HG03521 (cell line): ENCODE measurements at regions not wholly inside any gene's neighbourhood (a gene's known extent, or its start where the extent isn't known, plus 50 kb on each side); places are given as distances from the start of the nearest gene placed in this dataset.
"Not testable (repeated sequence)": the region's sequence is repeated elsewhere in the genome, so short reads cannot be mapped to it uniquely, and the experiment has no call there.

Experiments
- ATAC-seq: cut with Tn5 transposase; IDR thresholded peaks from one replicate; pipeline ENCODE4 v1.9.1; 2021; ENCODE audit warnings: mild to moderate bottlenecking, moderate library complexity; ENCODE audit not compliant: unreplicated experiment

DNA sequence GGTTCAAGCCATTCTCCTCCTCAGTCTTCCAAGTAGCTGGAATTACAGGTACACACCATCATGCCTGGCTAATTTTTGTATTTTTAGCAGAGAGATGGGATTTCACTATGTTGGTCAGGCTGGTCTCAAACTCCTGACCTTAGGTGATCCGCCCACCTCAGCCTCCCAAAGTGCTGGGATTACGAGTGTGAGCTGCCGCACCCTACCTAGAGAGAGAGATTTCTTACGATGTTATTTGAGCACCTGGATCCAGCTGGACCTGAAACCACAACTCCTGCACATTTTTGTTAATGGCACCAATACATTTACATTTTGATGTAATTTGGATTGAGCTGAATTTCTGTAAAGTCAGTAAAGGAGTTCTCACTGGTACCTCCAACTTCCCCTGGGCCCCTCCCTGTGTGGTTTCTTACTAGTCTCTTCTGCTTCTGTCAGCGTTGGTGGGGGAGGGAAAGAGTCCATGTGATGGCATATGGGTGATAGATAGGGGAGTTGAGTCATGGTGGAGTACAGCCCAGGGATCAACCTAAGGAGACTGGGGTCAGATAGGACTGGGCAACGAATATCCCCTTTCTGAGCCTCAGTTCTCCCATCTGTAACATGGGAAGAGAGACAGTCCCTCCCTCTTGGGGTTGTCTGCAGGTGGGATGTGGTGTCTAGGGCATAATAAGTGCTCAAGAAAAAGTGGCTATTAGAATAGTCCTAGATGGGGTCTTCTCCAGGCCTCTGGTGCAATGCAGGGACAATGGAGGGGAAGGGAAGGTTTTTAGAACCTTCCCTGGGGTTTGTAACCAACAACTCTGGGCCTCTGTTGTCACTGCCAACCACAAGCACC is 83.3 kb upstream of the MED13L start:
- no peak for ATAC-seq

DNA sequence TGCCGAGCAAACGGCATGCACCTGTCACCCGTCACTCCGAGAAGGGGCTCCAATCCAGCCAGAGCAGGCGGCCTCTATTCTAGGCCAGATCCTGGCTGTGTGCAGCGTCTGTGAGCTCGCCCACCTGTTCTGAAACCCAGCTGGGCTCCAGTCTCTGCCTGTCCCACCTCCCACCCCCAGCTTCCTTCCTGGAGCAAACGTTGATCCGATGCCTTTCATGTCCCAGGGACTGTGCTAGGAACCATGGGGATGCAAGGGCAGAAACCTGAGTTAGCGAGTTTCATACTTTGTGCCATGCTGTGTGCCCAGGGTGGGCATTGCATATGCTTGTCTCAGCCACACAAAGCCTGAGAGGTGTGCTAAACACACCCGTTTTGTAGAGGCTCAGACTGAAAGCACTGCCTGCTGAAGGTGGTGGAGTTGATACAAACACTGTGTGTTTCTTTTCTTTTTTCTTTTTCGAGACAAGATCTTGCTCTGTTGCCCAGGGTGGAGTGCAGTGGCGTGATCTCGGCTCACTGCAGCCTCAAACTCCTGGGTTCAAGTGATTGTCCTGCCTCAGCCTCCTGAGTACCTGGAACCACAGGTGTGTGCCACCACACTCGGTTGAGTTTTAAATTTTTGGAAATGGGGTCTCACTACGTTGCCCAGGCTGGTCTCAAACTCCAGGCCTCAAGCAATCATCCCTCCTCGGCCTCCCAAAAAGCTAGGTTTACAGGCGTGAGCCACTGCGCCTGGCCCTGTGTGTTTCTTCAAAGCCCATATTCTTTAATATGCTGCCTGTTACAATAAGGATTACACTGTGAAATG is 84.1 kb upstream of the MED13L start:
- ATAC-seq, result no peak

DNA sequence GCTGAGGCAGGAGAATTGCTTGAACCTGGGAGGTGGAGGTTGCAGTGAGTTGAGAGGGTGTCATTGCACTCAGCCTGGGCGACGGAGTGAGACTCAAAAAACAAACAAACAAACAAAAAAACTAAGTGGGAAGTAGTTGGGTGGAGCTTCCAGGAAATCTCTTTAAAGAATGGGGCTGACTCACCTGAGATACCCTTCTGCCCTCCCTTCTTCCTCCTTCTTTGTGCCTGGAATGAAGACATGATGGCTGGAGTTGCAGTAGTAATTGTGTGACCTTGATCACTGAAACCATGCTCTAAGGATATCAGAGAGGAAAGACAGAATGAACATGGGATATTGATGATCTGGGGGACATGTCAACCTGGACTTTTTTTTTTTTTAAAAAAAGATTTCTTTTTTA is 87.6 kb upstream of the MED13L start:
- no peak for ATAC-seq

DNA sequence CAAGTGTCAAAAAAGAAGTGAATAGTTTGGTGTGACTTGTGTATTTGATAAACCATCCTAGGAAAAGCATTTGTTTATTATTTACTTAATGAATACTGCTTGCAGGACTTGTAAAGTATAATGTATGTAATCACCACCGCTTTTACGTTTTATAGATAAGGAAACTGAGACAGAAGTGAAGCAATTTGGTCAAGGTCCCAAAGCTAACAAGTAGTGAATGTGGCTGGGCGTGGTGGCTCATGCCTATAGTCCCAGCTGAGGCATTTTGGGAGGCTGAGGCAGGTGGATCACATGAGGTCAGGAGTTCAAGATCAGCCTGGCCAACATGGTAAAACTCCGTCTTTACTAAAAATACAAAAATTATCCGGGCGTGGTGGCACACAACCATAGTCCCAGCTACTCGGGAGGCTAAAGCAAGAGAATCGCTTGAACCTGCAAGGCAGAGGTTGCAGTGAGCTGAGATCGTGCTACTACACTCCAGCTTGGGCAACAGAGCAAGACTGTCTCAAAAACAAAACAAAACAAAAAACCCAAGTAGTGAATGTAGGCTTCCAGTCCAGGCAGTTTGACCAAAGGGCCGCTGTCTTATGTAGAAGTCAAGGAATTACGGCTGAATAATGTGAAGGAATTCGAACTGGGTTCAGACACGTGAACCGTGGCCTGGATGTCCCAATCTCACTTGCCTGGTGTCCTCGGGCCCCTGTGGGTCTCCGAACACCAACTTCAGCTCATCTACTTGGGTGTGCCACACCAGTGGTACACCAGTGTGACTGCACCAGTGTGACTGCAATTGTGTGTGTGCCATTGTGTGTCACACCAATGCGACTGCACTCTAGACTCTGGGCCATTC is 88.3 kb upstream of the MED13L start:
- no peak for ATAC-seq

DNA sequence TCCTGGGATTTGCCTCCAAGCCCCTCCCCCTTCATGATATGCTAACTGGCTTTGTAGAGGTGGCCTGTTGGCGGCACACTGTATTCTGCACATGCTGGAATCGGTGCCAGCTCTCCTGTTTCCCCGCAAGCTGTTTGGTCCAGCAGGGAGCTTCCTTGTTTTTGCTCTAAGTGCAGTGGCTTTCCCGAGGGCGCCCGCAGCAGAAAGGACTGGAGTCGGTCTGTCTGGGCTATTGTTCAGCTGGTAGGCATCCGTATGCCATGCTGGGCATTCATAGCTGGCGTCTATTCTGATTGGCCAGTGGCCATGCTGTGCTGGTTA is 88.9 kb upstream of the MED13L start:
- ATAC-seq, result no peak

DNA sequence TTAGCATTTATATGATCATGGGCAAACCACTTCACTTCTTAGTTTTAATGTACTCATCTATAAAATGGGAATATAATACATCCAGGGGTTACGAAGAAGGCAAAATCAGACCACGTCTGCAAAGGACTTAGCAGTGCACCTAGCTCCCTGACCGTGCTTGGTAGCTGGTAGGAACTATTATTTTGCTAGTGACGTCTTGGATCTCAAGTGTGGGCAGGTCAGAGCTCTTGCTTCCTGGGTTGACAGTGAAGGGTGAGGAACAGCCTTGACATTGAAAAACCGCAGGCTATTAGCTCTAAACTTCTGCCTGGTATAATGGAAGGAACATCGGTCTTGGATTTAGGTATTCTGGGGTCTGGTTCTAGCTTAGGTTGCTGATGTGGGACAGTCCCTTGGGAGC is 89.3 kb upstream of the MED13L start:
- ATAC-seq, result no peak

DNA sequence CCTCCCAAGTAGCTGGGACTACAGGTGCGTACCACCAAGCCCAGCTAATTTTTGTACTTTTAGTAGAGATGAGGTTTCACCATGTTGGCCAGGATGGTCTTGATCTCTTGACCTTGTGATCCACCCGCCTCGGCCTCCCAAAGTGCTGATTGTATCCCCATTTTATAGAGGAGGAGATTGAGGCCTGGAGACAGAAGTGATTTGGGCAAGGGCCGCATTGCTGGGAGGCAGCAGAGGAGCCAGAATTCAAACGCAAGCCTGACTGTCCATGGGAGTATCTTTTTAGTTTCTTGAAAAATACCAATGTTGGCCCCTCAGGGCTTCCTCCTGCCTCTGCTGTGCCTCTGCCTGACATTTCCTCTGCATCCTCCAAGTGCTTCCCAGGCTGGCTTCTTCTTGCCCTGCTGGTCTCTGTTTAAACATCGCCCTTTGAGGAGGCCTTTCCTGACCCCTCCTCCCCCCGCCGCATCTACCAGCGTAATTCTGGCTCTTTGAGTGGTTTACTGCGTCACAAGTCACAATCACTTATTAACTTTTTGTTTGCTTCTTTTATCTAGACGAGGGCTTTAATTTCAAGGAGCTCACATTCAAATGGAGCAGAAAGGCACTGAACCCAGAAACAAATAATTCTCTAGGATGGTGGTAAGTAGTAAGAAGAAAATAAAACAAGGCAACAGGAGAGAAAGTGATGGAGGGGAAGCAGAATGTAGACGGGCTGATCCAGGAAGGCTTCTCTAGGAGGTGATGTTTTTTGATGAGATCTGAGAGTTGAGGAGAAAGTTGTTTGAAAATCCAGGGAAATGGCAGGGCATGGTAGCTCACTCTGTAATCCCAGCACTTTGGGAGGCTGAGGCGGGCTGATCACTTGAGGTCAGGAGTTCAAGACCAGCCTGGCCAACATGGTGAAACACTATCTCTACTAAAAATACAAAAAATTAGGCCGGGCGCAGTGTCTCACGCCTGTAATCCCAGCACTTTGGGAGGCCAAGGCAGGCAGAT is 91.0 kb upstream of the MED13L start:
- no peak for ATAC-seq

DNA sequence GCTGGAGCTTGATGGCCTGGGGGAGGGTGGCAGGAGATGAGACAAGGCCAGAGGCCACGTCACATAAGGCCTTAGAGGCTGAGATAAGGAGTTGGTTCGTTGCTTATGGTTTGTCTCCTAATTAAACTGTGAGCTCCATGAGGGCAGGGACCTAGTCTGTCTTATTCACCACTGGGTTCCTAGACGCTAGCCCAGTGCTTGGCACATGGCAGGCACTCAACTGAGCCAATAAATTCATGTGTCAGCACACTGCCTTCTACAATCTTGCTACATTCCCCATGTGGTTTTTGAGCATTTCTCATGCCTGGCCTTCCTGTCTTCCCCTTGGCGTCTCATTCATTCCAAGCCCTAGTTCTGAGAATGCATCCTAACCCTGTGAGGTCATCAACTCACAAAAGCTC is 92.5 kb upstream of the MED13L start:
- ATAC-seq, result no peak

DNA sequence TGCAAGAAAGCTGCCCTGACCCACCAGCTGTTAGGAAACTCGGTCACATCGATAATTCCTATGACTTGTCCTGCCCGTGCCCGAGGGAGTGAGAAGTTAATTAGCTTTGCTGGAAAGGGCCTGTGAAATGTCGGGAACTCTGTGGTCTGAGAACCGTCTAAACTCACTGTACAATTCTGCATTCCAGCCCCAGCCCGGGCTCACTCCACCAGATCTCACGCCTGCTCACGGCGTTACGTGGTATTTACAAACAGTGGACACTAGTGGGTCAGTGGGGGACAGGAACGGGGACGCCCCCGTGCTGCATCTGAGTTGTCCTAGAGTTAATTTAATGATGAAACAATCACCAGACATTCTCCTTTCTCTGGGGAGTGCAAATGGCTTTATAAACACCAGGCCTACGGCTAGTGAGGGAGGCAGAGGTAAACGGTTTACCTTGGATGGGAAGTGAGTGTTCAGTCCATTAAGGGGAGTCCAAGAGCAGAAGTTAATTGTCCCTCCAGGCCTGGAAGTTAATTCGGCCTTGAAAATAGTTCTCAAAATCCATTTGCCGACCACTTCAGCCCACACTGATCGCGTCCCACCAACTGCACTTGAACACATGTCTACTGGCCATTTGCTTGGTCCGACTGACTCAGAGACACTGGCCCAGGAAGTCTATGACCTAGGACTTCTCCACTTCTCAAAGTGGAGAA is 93.5 kb upstream of the MED13L start:
- ATAC-seq, result no peak

DNA sequence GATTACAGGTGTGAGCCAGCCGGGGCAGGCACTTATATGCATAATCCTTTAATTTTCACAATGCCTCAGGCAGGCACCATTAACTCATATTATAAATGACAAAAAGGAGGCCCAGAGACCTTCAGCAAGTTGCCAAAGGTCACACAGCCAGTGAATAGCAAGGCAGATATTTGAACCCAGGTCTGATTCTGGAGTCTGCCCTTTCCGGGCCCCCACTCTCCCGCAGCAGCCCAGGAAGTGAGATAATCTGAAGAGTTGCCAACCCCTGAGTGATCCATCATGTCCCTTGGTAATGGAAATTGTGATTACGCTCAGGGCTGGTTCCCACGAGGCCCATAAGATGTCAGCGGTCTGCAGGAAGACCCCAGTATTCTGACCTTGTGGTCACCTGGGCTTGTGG is 95.3 kb upstream of the MED13L start:
- ATAC-seq, result no peak

DNA sequence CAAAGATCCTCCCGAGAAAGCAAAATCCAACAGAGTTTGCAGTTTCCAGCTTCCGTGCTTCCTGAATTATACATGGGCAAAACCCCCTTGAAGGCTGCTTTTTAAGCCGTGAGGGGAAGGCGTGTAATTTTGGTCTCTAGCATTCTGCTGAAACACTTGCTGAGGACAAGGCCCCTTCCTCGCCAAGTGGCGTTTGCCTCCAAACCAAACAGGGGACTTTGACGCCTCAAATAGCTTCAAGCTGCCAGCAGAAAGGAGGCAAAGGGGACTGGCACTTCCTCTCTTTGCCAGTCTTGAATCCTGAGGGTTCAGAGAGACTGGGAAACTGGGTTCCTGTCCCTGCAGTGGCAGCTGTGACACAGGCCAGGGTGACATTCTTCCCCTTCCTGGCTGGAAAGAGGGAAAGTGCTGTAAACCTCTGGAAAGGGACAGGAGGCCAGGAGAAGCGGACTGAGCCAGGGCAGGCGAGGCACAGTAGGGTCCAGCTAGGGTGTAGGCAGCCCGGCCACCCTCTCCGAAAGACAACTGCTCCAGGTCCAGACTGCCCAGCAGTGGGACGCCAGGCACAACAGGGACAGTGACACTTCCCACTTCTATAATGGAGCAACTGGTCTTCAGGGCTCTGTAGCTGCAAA is 96.2 kb upstream of the MED13L start:
- no peak for ATAC-seq

DNA sequence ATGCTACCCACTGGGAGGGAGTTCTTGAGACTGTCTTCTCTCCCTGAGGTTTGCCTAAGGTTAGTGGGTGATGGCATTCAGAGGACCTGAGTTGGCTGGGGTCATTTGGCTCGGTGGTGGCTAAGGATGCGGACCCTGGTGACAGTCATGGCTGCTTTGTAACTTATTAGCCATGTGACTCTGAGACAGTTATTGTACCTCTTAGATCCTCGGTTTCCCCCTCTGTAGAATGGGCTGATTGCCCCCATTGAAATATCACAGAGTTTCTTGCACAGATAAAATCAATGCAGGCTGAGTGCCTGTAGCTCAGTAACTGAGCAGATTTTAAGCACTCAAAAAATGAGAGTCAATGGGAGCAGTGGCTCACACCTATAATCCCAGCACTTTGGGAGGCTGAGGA is 96.7 kb upstream of the MED13L start:
- ATAC-seq, result no peak

DNA sequence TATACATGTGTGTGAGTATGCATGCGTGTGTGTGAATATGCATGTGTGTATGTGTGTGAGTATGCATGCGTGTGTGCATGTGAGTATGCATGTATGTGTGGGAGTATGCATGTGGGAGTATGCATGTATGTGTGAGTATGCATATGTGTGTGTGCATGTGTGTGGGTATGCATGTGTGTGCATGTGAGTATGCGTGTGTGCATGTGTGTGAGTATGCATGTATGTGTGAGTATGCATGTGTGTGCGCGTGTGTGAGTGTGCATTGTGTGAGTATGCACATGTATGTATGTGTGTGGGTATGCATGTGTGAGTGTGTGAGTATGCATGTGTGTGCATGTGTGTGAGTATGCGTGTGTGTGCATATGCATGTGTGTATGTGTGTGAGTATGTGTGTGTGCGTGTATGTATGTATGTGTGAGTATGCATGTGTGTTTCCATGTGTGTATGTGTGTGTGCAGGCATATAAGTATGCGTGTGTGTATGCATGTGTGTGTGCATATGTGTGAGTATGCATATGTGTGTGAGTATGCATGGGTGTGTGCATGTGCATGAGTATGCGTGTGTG is 97.9 kb upstream of the MED13L start:
- no peak for ATAC-seq

DNA sequence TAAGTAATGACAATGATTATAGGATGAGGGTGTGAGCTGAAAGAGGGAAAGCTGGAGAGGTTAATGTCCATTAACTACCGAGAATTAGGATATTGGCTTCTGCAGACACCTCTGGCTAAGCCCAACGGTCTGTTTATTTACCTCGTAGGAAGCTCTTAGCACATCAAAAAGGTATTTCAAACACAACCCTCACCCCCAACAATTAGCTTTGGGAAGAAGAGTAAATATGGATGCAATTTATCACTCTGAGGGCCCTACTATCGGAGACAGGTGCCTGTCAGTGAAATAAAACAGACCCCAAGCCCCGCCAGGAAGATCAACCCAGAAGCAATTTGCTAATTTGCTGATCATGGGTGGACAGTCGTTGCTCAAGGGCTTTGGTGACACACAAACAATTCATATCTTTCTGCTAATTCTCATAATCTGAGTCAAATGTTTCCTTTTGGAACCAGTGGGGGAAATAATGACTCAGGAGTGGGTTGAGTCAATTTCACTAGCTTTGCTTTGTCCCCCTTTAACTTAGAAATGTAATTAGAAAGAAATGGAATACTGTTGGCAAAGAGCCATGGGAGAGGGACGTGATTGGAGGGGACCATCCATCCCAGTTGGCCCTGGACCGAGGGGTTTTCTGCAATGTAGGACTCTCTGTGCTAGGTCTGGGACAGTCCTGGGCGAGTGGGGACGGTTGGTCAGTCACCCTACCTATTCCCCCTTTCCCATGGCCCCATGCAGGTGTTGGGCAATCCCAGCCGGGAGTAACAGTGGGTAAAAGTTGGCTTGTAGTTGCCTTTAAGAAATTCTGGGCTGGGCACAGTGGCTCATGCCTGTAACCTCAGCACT is 99.1 kb upstream of the MED13L start:
- ATAC-seq, result no peak

DNA sequence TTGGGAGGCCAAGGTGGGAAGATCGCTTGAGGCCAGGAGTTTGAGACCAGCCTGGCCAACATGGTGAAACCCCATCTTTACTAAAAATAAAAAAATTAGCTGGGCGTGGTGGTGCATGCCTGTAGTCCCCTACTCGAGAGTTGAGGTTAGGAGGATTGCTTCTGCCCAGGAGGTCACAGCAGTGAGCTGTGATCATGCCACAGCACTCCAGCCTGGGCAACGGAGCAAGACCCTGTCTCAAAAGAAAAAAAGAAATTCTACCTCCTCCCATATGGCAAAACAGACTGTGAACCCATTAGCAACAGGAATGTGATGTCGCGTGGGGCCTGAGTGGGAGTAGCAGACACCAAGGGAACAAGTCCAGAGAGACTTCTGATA is 99.7 kb upstream of the MED13L start:
- not testable (repeated sequence) for ATAC-seq

DNA sequence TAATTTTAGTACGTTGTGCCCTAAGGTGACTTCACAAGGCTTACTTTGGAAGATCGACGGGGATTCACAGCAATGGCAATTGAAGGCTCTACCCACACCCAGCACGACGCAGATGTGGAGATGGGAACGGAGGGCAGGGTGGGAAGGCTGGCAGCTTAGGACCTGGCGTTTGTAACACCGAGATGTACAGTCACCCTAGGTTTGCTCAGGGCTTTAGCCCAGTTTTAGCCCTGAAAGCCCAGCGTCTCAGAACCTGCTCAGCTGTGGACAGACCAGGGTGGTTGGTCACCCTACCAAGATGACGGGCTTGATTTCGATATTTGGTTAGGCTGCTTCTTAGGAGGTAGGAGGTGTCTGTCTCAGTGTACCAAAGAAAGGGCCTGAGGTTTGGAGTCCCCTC is 100.5 kb upstream of the MED13L start:
- ATAC-seq, result no peak

DNA sequence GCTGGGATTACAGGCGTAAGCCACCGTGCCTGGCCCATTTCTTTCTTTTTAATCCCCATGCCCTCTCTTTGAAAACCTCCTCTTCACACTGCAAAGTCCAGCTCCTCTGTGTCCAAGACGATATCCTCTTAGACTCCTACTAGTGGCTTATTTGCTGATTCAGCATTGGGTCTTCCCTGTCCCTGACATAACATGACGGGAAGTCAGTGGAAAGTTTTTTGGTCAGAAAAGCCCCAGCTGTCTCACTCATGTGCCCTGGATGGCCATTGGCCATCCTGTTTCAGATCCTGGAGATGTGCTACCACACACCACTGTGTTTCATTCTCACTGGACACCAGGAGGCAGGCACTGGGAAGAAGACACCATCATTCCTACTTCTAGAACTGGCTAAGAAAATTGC is 102.6 kb upstream of the MED13L start:
- ATAC-seq, result no peak

DNA sequence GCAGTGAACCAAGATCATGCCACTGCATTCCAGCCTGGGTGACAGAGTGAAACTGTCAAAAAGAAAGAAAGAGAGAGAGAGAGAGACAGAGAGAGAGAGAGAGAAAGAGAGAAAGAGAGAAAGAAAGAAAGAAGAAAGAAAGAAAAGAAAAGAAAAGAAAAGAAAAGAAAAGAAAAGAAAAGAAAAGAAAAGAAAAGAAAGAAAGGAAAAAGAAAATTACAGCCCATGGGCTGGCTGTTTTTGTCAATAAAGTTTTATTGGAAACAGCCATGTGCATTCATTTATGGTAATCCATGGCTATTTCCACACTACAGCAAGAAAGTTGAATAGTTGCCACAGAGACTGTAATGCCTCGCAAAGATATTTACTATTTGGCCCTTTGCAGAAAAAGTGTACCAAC is 103.2 kb upstream of the MED13L start:
- not testable (repeated sequence) for ATAC-seq
